T-helper 2 cell treated with Interferon-gamma antibody and Interleukin-4, amounts not matched to agents 100 ng/mL and 5 ng/mL, for 36 hours (primary cell): ENCODE measurements at regions not wholly inside any gene's neighbourhood (a gene's known extent, or its start where the extent isn't known, plus 50 kb on each side); places are given as distances from the start of the nearest gene placed in this dataset.

Experiments
- intact Hi-C: fragments of 100-400 bp; cut with micrococcal nuclease; formaldehyde crosslinking; loops from one replicate; pipeline ENCODE4 v1.15.1; 2023

GRCh38 chr4:15262396-15262795 lies 165.4 kb upstream of the C1QTNF7 start:
- intact Hi-C loops, result no loop called here

DNA sequence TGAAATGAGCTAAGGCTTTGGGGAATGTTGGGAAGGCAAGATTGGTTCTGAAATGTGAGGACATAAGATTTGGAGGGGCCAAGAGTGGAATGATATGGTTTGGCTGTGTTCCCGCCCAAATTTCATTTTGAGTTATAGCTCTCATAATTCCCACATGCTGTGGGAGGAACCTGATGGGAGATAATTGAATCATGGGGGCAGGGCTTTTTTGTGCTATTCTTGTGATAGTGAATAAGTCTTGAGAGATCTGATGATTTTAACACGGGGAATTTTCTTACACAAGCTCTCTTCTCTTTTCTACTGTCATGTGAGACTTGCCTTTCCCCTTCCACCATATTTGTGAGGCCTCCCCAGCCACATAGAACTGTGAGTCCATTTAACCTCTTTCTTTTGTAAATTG lies 157.6 kb upstream of the C1QTNF7 start:
- intact Hi-C loops, result no loop called here

DNA sequence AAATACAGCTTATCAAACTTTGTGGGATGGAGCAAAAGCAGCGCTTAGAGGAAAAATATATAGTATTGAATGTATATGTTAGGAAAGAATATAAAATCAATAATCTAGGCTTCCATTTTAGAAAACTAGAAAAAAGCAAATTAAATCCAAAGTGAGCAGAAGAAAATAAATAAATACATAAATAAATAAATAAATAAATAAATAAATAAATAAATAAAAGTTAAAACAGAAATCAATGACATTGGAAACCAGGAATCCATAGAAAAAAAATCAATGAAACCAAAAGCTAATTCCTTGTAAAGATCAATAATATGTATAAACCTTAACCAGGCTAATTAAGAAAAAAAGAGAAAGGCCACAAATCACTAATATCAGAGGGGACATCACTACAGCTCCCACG lies 141.8 kb upstream of the C1QTNF7 start:
- intact Hi-C loops, result no loop called here

- intact Hi-C loops, result no loop called here
Measured at GRCh38 chr4:15291122-15291521, 136.7 kb upstream of the C1QTNF7 start.

DNA sequence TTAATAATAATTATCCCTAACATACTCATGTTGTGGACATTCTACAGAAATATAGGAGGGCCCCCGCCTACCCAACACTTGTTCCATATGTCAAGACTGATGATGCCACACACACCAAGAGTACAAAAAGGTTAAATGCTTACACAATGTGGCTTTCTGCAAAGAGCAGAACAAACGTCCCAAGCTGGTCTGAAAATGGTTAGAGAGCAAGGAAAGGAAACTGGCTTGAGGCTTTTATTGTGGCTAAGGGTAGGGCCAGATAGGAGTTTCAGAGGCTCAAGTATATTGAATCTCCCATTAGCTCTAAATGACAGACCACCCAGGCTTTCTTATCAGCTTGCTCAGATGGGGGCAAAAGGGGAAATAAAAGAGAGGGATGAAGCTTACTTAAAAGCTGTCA lies 134.1 kb upstream of the C1QTNF7 start:
- intact Hi-C loops, result no loop called here

DNA sequence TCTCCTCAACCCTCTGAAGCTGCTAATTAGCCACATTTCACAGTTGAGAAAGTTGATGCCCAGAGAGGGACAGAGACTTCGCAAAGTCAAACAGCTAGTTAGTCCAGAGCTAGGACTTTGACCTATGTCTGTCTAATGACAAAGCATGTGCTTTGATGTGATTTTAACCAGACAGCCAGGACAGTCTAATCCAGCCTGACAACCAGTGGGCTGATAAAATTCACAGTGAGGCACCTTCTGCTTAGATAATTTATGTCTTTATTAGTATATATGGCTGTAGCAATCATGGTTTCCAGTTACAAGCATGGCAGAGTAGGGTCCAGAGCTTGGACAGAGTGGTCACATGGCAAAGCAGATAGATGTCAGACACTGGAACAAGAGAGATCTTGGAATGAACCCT lies 133.6 kb upstream of the C1QTNF7 start:
- intact Hi-C loops, result no loop called here

DNA sequence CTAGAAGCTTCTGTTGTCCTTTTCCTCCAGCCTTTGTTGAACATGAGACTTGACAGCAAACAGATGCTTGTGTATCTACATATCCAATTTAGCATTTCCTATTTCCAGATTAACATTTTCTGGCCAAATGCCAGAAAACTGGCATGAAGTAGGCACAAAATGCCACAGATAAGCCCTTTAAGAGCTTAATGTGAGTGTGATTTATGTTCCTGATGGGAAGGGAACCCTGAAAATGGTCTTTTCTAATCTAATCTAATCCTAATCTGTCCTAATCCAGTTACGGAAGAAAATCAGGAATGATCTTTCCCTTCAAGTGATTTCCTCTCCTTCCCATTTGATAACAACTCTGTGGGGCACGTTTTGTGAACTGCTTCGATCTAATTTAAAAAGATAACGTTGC lies 133.0 kb upstream of the C1QTNF7 start:
- intact Hi-C loops, result no loop called here

DNA sequence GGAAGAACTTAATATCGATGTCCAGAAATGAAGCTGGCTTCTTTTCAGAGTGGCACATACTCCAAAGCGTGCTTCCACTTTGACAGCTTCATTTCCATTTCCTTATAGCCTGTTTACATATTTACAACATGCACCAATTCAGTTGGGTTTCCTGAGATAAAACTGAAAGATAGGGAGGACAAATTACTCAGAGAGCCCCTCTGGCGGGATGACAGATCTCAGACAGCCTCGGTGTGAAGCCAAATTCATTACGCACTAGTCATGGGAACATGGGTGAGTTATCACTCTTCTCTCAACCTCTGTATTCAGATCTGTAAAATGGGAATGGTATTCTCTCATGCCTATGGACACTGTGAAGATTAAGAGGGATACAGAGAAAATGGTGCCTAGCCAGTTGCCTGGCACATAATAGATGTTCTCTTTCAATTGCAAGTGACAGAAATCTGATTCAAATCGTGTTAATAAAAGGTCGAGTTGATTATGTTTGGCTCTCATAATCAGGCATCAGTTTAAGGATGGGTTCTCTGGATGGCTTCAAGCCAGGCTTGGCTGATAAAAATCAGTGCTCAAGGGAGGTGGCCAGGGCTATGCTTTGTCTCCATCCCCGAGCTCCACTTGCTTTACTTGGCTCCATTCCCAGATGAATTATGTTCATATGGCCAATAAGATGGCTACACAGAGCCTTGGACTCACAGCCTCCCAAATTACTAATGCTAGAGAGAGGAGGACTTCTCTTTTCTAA lies 132.2 kb upstream of the C1QTNF7 start:
- intact Hi-C loops, result no loop called here

DNA sequence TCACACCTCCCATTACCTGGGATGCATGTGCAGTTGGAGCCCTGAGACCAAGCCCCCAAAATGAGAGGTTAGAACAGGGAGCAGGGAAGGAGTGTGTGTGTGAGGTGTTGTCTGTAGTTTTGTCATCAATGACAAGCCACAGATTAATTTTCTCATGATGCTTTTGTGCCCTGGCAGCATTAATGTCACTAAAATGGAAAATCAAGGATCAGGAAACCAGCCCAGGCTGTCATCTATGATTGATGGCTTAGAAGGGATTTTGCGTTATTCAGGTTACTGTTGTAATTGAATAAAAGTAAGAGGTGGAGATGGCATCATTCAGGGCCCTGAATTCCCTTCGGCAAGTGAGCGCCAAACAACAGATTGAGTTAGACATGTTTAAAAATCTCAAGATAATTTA lies 130.5 kb upstream of the C1QTNF7 start:
- intact Hi-C loops, result no loop called here

DNA sequence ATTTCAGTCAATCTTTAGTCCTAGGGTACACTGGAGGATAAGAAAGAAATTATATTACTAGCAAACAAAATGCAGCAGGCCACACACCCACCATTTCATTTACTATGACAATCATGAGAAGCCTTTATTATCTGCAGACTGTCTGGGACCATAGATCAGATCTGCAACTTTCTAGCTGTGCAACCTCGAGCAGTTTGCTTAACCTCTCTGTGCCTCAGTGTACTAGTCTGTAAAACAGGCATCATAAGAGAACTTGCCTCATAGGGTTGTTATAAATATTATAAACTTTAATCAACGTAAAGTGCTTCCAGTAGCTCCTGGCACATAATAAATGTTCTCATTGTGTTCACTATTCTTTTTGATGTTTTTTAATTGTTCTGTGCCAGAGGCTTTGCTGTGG lies 128.2 kb upstream of the C1QTNF7 start:
- intact Hi-C loops, result no loop called here

DNA sequence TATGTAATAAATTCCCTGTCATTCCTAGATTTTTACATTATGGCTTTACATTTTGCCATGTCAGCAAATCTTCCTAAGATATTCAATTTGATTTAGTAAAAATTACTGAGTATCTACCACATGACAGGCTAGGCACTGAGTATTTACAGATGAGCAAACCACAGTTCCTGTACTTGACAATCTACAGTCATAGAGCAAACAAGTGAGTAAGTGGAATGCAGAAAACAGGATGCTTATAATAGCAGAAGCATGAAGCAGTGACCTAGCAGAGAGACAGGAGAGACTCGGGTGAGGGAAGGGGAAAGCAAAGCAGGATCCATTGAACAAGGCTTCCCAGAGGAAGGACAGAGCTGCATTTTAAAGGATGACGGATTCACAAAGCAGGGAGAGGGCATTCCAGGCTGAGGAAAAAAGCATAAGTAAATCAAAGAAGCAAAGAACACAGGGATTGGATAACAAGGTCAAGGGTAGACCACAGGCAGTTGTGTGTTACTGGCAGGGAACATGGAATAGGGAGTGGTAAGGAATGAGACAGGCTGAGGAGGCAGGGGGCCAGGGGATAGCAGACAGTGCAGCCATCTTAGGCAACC lies 124.7 kb upstream of the C1QTNF7 start:
- intact Hi-C loops, result no loop called here

- intact Hi-C loops, result no loop called here
Measured at GRCh38 chr4:15314974-15315373, 112.9 kb upstream of the C1QTNF7 start.

DNA sequence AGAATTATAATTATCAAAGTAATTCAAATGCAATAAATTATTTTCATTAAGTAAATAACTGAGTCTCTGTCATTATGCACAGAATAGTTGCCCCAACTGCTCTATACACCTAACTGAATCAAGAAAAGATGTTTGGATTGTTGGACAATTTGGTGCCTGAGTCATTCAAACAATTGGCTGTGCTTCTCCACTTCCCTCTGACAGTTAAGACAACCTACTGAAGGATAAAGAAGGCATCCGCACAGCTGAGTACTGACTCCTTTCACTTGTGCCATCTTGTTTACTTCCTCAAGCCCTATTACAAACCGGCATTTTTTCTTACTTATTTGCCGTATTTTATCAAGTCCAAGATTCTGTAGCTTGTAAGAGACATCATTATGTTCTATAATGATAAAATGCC lies 110.6 kb upstream of the C1QTNF7 start:
- intact Hi-C loops, result no loop called here

- intact Hi-C loops, result no loop called here
Measured at GRCh38 chr4:15318621-15319348, 109.0 kb upstream of the C1QTNF7 start.

DNA sequence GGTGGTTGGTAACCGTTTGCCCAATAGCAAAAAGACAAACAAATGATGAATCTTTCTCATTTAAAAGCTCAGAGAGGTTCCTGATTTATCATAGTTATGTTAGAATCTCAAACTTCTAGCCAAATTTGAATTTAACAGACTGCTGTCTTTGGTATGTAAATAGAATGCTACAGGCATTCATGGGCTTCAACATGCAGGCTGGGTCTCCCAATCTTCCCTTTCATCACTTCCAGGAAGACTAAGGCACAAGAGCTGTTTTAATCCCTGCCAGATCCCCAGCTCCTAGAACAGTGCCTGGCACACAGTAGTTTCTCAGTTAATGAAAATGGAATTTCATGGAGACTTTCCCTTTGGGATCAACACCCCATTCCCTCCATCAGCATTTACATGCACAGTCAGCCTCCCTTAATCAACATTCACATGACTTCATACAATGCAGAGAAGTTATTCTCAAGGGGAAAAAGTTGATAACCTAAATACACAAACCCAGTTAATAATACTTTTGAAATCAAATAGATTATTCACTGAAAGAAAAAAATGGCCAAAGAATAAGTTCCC lies 107.6 kb upstream of the C1QTNF7 start:
- intact Hi-C loops, result no loop called here

- intact Hi-C loops, result no loop called here
Measured at GRCh38 chr4:15322006-15322405, 105.8 kb upstream of the C1QTNF7 start.

GRCh38 chr4:15325987-15326386 lies 101.8 kb upstream of the C1QTNF7 start:
- intact Hi-C loops, result no loop called here

DNA sequence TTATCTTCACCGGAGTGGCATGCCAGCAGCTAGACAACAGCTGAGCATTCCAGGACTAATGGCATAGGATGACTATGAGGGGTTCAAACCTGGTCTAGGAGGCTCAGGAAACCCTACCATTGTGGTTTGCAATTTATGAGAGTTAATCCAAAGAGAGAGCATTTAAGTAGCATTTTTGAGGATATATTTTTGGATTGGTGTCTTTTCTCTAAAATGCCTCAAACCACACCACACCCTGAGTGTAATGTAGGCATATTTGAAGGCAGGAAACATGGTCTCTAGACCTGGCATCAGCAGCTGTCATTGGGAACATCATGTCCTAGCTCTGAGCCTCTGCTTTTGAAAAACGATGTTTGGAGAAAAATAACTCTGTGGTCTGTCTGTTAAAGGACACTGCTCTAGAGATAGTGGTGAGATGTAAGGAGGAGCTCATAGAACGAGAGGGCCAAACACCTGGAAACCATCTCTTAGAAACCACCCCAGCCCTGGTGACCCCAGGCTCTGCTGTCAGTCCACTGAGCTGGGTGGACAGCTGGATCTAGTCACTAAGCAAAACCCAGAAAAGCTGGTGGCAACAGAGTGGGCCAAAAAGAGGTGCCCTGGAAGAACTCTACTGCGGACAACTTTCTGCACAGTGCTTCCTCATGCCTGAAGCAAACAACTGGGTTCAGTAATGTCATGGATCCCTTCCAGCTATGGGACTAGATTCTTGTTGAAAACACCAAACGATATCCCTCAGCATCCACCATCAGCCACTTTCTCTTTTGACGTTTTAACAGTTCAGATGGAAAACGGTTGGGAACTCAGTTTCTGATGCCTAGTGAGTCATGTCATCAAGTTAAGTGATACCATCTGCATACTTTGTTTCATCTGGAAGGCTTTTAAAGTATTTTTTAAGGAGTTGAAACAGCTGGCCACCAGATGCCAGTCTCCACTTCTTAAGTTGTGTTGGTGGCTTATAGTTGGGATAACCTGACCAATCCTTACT lies 100.2 kb upstream of the C1QTNF7 start:
- intact Hi-C loops, result no loop called here

- intact Hi-C loops, result no loop called here
Measured at GRCh38 chr4:15331930-15332329, 95.9 kb upstream of the C1QTNF7 start.

- intact Hi-C loops, result no loop called here
Measured at GRCh38 chr4:15332377-15332776, 95.5 kb upstream of the C1QTNF7 start.
